ENCODE measurements at regions not wholly inside any gene's neighbourhood (a gene's known extent, or its start where the extent isn't known, plus 50 kb on each side); places are given as distances from the start of the nearest gene placed in this dataset.

- Histone ChIP-seq H3K36me3 (ENCODE audit: control insufficient read depth in 1 of 2, insufficient read depth in 2 of 2, low read depth in 1 of 2, low read length in 2 of 2) (no peaks in the 10 kb centered on the region), H3K18ac (ENCODE audit: low read depth in 1 of 2, low read length in 2 of 2) (no peak overlapping the region)
- WGBS, result 82% methylated on average over 16 of the region's 16 CpGs
Measured at GRCh38 chr16:87027056-87027616, 290.1 kb downstream of the C16orf95 start.

GRCh38 chr16:87028481-87029320 is 288.5 kb downstream of the C16orf95 start:
- Histone ChIP-seq H3K79me1 (replicated peaks; ENCODE audit: low read length, poor library complexity, severe bottlenecking) (no peaks in the 10 kb centered on the region), H2AFZ (ENCODE audit: low read depth, low read length) (no peak overlapping the region), H3K9me3 (ENCODE audit: control insufficient read depth, low read length) (no peaks in the 10 kb centered on the region), H4K8ac (ENCODE audit: low read length) (no peak overlapping the region), H3K4me3 (ENCODE audit: insufficient read depth in 1 of 2, low read depth in 1 of 2, low read length in 2 of 2) (no peak overlapping the region), H2BK5ac (ENCODE audit: low read depth, low read length, poor library complexity, severe bottlenecking) (no peak overlapping the region), H3K27ac (ENCODE audit: low read length, poor library complexity, severe bottlenecking) (no peak overlapping the region), H3K14ac (ENCODE audit: low read length in 2 of 2) (no peak overlapping the region), H3K36me3 (ENCODE audit: control insufficient read depth in 1 of 2, insufficient read depth in 2 of 2, low read depth in 1 of 2, low read length in 2 of 2) (no peaks in the 10 kb centered on the region), H4K91ac (ENCODE audit: low read length) (no peak overlapping the region), H3K4me1 (ENCODE audit: control insufficient read depth, insufficient read depth, low read depth, low read length) (peaks cover 2% of the 10 kb centered on the region), H3K27me3 (ENCODE audit: control insufficient read depth in 1 of 2, insufficient read depth in 1 of 2, low read length in 2 of 2) (peaks cover 0 to 82% of the 10 kb centered on the region in 2 experiments), H2BK120ac (ENCODE audit: low read depth, low read length) (no peak overlapping the region), H2BK15ac (ENCODE audit: low read depth, poor library complexity, severe bottlenecking) (no peak overlapping the region), H3K23ac (ENCODE audit: low read length in 2 of 2) (no peak overlapping the region), H3K4me2 (ENCODE audit: low read length, poor library complexity, severe bottlenecking) (no peak overlapping the region), H3K4ac (ENCODE audit: low read depth in 1 of 2, low read length in 2 of 2) (no peak overlapping the region), H3K18ac (ENCODE audit: low read depth in 1 of 2, low read length in 2 of 2) (no peak overlapping the region), H2AK5ac (ENCODE audit: low read length, severe bottlenecking) (no peak overlapping the region), H3K9ac (ENCODE audit: low read length) (no peak overlapping the region), H2BK12ac (ENCODE audit: low read length in 2 of 2) (no peak overlapping the region)
- 84% methylated on average over 14 of the region's 14 CpGs for WGBS
- DNase-seq, result no peak

More at GRCh38 chr16:87027056-87027616, 290.1 kb downstream of the C16orf95 start:
- Histone ChIP-seq H2AK5ac (ENCODE audit: low read length, severe bottlenecking) (no peak overlapping the region), H3K4ac (ENCODE audit: low read depth in 1 of 2, low read length in 2 of 2) (no peak overlapping the region), H3K27ac (ENCODE audit: low read length, poor library complexity, severe bottlenecking) (no peak overlapping the region), H3K4me2 (ENCODE audit: low read length, poor library complexity, severe bottlenecking) (no peak overlapping the region), H3K9me3 (ENCODE audit: control insufficient read depth, low read length) (no peaks in the 10 kb centered on the region), H2AFZ (ENCODE audit: low read depth, low read length) (no peak overlapping the region), H3K4me3 (ENCODE audit: insufficient read depth in 1 of 2, low read depth in 1 of 2, low read length in 2 of 2) (no peak overlapping the region), H4K91ac (ENCODE audit: low read length) (no peak overlapping the region), H2BK5ac (ENCODE audit: low read depth, low read length, poor library complexity, severe bottlenecking) (no peak overlapping the region), H3K27me3 (ENCODE audit: control insufficient read depth in 1 of 2, insufficient read depth in 1 of 2, low read length in 2 of 2) (peaks cover 0 to 74% of the 10 kb centered on the region in 2 experiments), H2BK120ac (ENCODE audit: low read depth, low read length) (no peak overlapping the region), H3K4me1 (ENCODE audit: control insufficient read depth, insufficient read depth, low read depth, low read length) (no peaks in the 10 kb centered on the region), H3K9ac (ENCODE audit: low read length) (no peak overlapping the region), H2BK15ac (ENCODE audit: low read depth, poor library complexity, severe bottlenecking) (no peak overlapping the region), H3K79me1 (replicated peaks; ENCODE audit: low read length, poor library complexity, severe bottlenecking) (no peaks in the 10 kb centered on the region), H2BK12ac (ENCODE audit: low read length in 2 of 2) (no peak overlapping the region), H3K14ac (ENCODE audit: low read length in 2 of 2) (no peak overlapping the region), H3K23ac (ENCODE audit: low read length in 2 of 2) (no peak overlapping the region), H4K8ac (ENCODE audit: low read length) (no peak overlapping the region)
- no peak for DNase-seq

- Histone ChIP-seq H3K9ac (ENCODE audit: low read length) (no peak overlapping the region), H2BK120ac (ENCODE audit: low read depth, low read length) (no peak overlapping the region), H3K18ac (ENCODE audit: low read depth in 1 of 2, low read length in 2 of 2) (no peak overlapping the region), H3K4me1 (ENCODE audit: control insufficient read depth, insufficient read depth, low read depth, low read length) (peaks cover 2% of the 10 kb centered on the region), H4K8ac (ENCODE audit: low read length) (no peak overlapping the region), H2AK5ac (ENCODE audit: low read length, severe bottlenecking) (no peak overlapping the region), H3K79me1 (replicated peaks; ENCODE audit: low read length, poor library complexity, severe bottlenecking) (no peaks in the 10 kb centered on the region), H3K4me3 (ENCODE audit: insufficient read depth in 1 of 2, low read depth in 1 of 2, low read length in 2 of 2) (no peak overlapping the region), H2AFZ (ENCODE audit: low read depth, low read length) (no peak overlapping the region), H3K23ac (ENCODE audit: low read length in 2 of 2) (no peak overlapping the region), H3K36me3 (ENCODE audit: control insufficient read depth in 1 of 2, insufficient read depth in 2 of 2, low read depth in 1 of 2, low read length in 2 of 2) (no peaks in the 10 kb centered on the region), H3K14ac (ENCODE audit: low read length in 2 of 2) (no peak overlapping the region), H3K4me2 (ENCODE audit: low read length, poor library complexity, severe bottlenecking) (no peak overlapping the region), H3K27ac (ENCODE audit: low read length, poor library complexity, severe bottlenecking) (no peak overlapping the region), H3K9me3 (ENCODE audit: control insufficient read depth, low read length) (no peaks in the 10 kb centered on the region), H2BK5ac (ENCODE audit: low read depth, low read length, poor library complexity, severe bottlenecking) (no peak overlapping the region), H3K4ac (ENCODE audit: low read depth in 1 of 2, low read length in 2 of 2) (no peak overlapping the region), H2BK12ac (ENCODE audit: low read length in 2 of 2) (no peak overlapping the region), H2BK15ac (ENCODE audit: low read depth, poor library complexity, severe bottlenecking) (no peak overlapping the region), H4K91ac (ENCODE audit: low read length) (no peak overlapping the region), H3K27me3 (ENCODE audit: control insufficient read depth in 1 of 2, insufficient read depth in 1 of 2, low read length in 2 of 2) (peaks cover 0 to 75% of the 10 kb centered on the region in 2 experiments)
- 74% methylated on average over 8 of the region's 8 CpGs for WGBS
- DNase-seq, result no peak
Measured at GRCh38 chr16:87032554-87032953, 284.6 kb downstream of the C16orf95 start.

DNA sequence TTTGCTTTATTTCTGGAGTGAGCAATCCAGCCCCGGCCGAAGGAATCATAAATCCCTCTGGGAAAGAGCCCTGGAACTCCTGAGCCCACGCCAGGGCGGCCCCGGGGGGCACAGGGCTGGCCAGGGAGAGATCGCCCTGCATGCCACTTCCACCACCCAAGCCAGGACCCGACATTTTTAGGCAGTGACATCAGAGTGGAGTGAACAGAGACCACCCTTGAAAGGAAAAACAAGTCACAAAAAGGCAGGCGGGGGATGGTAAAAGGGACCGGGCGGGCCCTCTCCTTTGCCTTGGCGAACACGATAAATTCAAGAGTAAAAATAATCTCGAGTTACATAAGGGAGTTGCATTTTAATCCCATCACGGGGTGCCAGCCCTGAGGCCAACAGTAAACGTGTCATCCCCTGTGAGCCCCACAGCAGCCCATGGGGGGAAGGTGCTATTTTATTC is 284.1 kb downstream of the C16orf95 start:
- Histone ChIP-seq H3K14ac (ENCODE audit: low read length in 2 of 2) (no peak overlapping the region), H3K4me1 (ENCODE audit: control insufficient read depth, insufficient read depth, low read depth, low read length) (peaks cover 2% of the 10 kb centered on the region), H4K91ac (ENCODE audit: low read length) (no peak overlapping the region), H3K79me1 (replicated peaks; ENCODE audit: low read length, poor library complexity, severe bottlenecking) (no peaks in the 10 kb centered on the region), H2AFZ (ENCODE audit: low read depth, low read length) (no peak overlapping the region), H2AK5ac (ENCODE audit: low read length, severe bottlenecking) (no peak overlapping the region), H2BK120ac (ENCODE audit: low read depth, low read length) (no peak overlapping the region), H3K4me2 (ENCODE audit: low read length, poor library complexity, severe bottlenecking) (no peak overlapping the region), H2BK5ac (ENCODE audit: low read depth, low read length, poor library complexity, severe bottlenecking) (no peak overlapping the region), H3K4ac (ENCODE audit: low read depth in 1 of 2, low read length in 2 of 2) (no peak overlapping the region), H3K9ac (ENCODE audit: low read length) (no peak overlapping the region), H4K8ac (ENCODE audit: low read length) (no peak overlapping the region), H3K23ac (ENCODE audit: low read length in 2 of 2) (no peak overlapping the region), H3K18ac (ENCODE audit: low read depth in 1 of 2, low read length in 2 of 2) (no peak overlapping the region), H3K27me3 (ENCODE audit: control insufficient read depth in 1 of 2, insufficient read depth in 1 of 2, low read length in 2 of 2) (peaks cover 0 to 75% of the 10 kb centered on the region in 2 experiments), H3K27ac (ENCODE audit: low read length, poor library complexity, severe bottlenecking) (no peak overlapping the region), H3K9me3 (ENCODE audit: control insufficient read depth, low read length) (no peaks in the 10 kb centered on the region), H3K36me3 (ENCODE audit: control insufficient read depth in 1 of 2, insufficient read depth in 2 of 2, low read depth in 1 of 2, low read length in 2 of 2) (no peaks in the 10 kb centered on the region), H2BK15ac (ENCODE audit: low read depth, poor library complexity, severe bottlenecking) (no peak overlapping the region), H3K4me3 (ENCODE audit: insufficient read depth in 1 of 2, low read depth in 1 of 2, low read length in 2 of 2) (no peak overlapping the region), H2BK12ac (ENCODE audit: low read length in 2 of 2) (no peak overlapping the region)
- no peak for DNase-seq
- WGBS, result 89% methylated on average over 15 of the region's 15 CpGs

All from mesenchymal stem cell (in vitro differentiated cells and primary cell).